Activated CD8-positive, alpha-beta memory T cell treated with anti-CD3 and anti-CD28 coated beads, Interleukin-2, amount 10 ng/mL, durations not matched to agents 7 days and 5 days (primary cell): ENCODE measurements at regions not wholly inside any gene's neighbourhood (a gene's known extent, or its start where the extent isn't known, plus 50 kb on each side); places are given as distances from the start of the nearest gene placed in this dataset.

ENCODE experiments used
- ATAC-seq: fragments of 150-1000 bp; cut with Tn5 transposase; one replicate; pipeline ENCODE4 v1.10.0; 2021; ENCODE audit warnings: moderate library complexity
- CTCF ChIA-PET: fragments of 350-600 bp; sonication (Branson Sonifier 250); formaldehyde crosslinking; loops from one replicate; lab custom pipeline; 2021; ENCODE audit warnings: antibody characterized with exemption; lab: Charles Lee
- DNase-seq: peaks from one replicate; pipeline ENCODE4 v3.0.0-alpha.2; 2020
- H3K27ac Mint-ChIP-seq: one replicate; pipeline ENCODE4 v1.8.0; 2021; ENCODE audit warnings: mild to moderate bottlenecking, mixed read lengths
- H3K27me3 Mint-ChIP-seq: one replicate; pipeline ENCODE4 v1.8.0; 2021; ENCODE audit warnings: mixed read lengths
- H3K36me3 Mint-ChIP-seq: one replicate; pipeline ENCODE4 v1.8.0; 2021; ENCODE audit warnings: mild to moderate bottlenecking, mixed read lengths
- H3K4me1 Mint-ChIP-seq: one replicate; pipeline ENCODE4 v1.8.0; 2021; ENCODE audit warnings: mixed read lengths
- H3K4me3 Mint-ChIP-seq: one replicate; pipeline ENCODE4 v1.8.0; 2021; ENCODE audit warnings: mild to moderate bottlenecking, moderate library complexity, mixed read lengths
- H3K9me3 Mint-ChIP-seq: one replicate; pipeline ENCODE4 v1.8.0; 2022; ENCODE audit warnings: low read depth, mixed read lengths

DNA sequence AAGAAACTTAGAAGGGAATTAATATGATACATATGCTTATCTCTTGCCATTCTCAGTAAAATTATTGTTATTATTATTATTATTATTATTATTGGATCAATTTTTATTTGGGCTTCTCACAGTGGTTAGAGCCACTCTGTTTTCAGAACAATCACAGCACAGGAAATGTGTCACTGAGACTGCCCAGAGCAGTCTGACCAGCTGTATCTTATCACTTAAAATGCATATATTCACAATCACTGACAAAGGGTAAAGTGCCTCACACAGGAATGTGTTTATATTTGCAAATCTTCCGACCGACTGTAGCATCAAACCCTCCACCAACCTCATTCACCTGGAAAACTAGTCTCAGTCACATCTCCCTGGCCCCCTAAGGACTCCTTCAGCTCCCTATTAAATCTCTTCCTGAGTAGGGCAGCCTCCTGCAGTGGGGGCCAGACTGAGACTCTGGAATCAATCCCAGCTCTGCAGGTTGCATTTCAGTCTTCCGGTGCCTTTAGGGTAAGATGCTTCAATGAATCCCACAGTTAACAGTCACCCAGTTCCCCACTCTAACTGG is 738.3 kb upstream of the SLITRK5 start:
- no peak overlapping the region for H3K4me3 Mint-ChIP-seq
- H3K27ac Mint-ChIP-seq = no peak overlapping the region
- no peaks in the 10 kb centered on the region for H3K27me3 Mint-ChIP-seq
- H3K36me3 Mint-ChIP-seq = no peaks in the 10 kb centered on the region
- H3K9me3 Mint-ChIP-seq = peaks cover 6% of the 10 kb centered on the region
- CTCF ChIA-PET = no interaction called here
- H3K4me1 Mint-ChIP-seq = no peaks in the 10 kb centered on the region
- DNase-seq (no peak), ATAC-seq (no peak)

- Mint-ChIP-seq H3K36me3 (no peaks in the 10 kb centered on the region), H3K27me3 (no peaks in the 10 kb centered on the region)
Measured at GRCh38 chr13:86933676-86934075, 737.5 kb upstream of the SLITRK5 start.

DNA sequence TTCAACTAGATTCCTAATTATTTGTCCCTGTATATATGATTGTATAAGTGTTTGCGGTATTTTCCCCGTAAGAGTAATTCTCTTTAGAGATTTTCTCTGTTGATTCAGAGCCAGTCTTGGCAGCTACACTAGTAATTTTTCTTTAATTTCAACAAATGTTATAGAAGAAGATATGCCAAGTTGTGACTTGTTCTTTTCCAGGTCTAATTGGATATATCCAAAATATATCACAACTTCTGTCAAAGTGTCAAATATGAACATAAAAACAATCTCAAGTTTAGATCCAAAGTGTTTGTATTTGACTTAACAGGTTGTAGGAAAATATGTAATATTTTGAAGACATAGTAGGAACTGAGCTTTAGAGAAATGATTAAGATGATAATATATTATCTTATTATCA is 733.9 kb upstream of the SLITRK5 start:
- Mint-ChIP-seq H3K4me1 (no peaks in the 10 kb centered on the region), H3K9me3 (peaks cover 10% of the 10 kb centered on the region), H3K4me3 (no peak overlapping the region), H3K27me3 (no peaks in the 10 kb centered on the region), H3K27ac (no peak overlapping the region), H3K36me3 (no peaks in the 10 kb centered on the region)
- CTCF ChIA-PET = no interaction called here
- DNase-seq (no peak), ATAC-seq (no peak)

More at GRCh38 chr13:86933676-86934075, 737.5 kb upstream of the SLITRK5 start:
- no peak for DNase-seq
- no peak overlapping the region for H3K27ac Mint-ChIP-seq
- ATAC-seq = no peak
- peaks cover 6% of the 10 kb centered on the region for H3K9me3 Mint-ChIP-seq
- CTCF ChIA-PET = no interaction called here
- no peaks in the 10 kb centered on the region for H3K4me1 Mint-ChIP-seq
- H3K4me3 Mint-ChIP-seq = no peak overlapping the region

DNA sequence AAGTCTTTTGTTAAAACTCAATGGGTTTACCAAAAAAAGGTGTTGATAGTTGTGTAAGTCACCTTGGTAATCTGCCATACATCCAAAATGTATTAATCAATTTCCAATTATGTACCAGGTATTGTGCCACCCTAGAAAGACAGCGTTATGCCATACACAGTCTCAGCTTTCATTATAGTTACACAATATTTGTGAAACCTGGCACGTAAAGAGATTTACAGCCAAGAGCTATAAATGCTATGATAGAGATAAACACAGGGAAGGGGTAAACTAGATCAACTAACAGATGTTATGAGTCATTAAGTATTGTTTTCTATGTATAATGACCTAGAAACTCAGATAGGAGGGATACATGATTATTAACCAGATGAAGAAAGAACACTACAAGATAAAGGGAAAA is 725.6 kb upstream of the SLITRK5 start:
- no peak overlapping the region for H3K4me3 Mint-ChIP-seq
- no peaks in the 10 kb centered on the region for H3K4me1 Mint-ChIP-seq
- no peaks in the 10 kb centered on the region for H3K27me3 Mint-ChIP-seq
- H3K36me3 Mint-ChIP-seq = no peaks in the 10 kb centered on the region
- no peak for DNase-seq
- ATAC-seq = no peak
- H3K27ac Mint-ChIP-seq = no peak overlapping the region
- CTCF ChIA-PET = no interaction called here
- H3K9me3 Mint-ChIP-seq = peaks cover 1% of the 10 kb centered on the region

GRCh38 chr13:86946734-86947133 is 724.4 kb upstream of the SLITRK5 start:
- Mint-ChIP-seq H3K27ac (no peak overlapping the region), H3K4me3 (no peak overlapping the region), H3K9me3 (no peaks in the 10 kb centered on the region), H3K27me3 (no peaks in the 10 kb centered on the region), H3K36me3 (no peaks in the 10 kb centered on the region), H3K4me1 (no peaks in the 10 kb centered on the region)
- CTCF ChIA-PET = no interaction called here
- ATAC-seq (no peak), DNase-seq (no peak)

DNA sequence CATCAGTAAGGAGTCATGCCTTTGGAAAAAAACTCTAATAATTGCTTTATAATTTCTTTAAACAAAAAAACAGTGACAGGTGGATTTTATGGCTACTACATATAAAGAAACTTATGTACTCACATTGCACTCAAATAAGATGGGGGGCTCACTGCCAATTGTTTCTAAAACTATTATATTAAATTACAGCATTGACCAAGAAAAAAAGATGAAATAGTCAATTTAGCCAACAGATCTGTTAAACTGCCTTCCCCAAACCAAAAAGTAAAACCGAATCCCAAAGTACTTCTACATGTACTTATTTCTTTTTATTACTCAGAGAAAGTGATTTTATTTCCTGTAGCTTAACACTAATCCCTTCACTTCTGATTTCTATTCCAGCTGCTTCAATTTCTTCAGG is 716.8 kb upstream of the SLITRK5 start:
- Mint-ChIP-seq H3K4me1 (no peaks in the 10 kb centered on the region), H3K27me3 (no peaks in the 10 kb centered on the region), H3K36me3 (no peaks in the 10 kb centered on the region), H3K9me3 (peaks cover 5% of the 10 kb centered on the region), H3K4me3 (no peak overlapping the region), H3K27ac (no peak overlapping the region)
- ATAC-seq (no peak), DNase-seq (no peak)
- CTCF ChIA-PET = no interaction called here

- Mint-ChIP-seq H3K36me3 (no peaks in the 10 kb centered on the region), H3K27ac (no peak overlapping the region), H3K9me3 (no peaks in the 10 kb centered on the region), H3K4me1 (no peaks in the 10 kb centered on the region), H3K4me3 (no peak overlapping the region), H3K27me3 (no peaks in the 10 kb centered on the region)
- ATAC-seq (no peak), DNase-seq (no peak)
- CTCF ChIA-PET = no interaction called here
Measured at GRCh38 chr13:86960876-86961275, 710.3 kb upstream of the SLITRK5 start.

DNA sequence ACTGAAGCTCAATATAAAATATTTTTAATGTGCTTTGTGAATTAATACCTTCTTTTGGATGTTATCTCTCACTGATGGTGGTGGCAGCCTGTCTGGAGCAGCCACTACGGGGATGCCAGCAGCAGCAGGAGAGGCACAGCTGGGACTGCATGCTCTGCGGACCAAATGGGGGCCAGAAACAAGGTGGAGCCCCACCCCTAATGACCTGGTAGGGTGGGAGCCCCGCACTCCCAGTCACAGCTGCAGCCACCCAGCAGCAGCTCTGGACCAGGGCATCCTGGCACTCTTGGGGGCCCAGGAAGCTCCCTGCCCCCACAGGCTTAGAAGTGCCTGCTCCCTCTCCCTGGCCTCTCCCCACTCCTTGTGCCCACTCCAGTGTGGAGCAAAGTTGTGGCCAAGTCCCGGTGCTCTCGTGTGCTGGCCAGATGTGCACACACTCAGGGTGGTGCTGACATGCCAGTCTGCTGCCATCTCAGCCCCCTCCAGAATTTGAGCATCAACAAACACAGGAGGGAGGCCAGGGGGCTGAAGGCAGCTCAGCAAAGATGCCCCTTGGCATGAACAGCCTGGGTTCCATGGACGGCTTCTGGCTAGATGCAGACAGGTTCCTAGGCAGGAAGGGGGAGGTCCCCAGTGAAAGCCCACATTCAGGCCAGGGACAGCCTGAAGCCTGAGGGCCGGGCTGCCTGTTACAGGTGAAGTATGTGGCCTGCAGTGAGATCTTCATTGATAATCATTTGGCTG is 696.7 kb upstream of the SLITRK5 start:
- H3K9me3 Mint-ChIP-seq = peaks cover 2% of the 10 kb centered on the region
- H3K36me3 Mint-ChIP-seq = no peaks in the 10 kb centered on the region
- CTCF ChIA-PET = no interaction called here
- ATAC-seq (no peak), DNase-seq (no peak)
- H3K4me3 Mint-ChIP-seq = no peak overlapping the region
- H3K4me1 Mint-ChIP-seq = no peaks in the 10 kb centered on the region
- no peaks in the 10 kb centered on the region for H3K27me3 Mint-ChIP-seq
- H3K27ac Mint-ChIP-seq = no peak overlapping the region

DNA sequence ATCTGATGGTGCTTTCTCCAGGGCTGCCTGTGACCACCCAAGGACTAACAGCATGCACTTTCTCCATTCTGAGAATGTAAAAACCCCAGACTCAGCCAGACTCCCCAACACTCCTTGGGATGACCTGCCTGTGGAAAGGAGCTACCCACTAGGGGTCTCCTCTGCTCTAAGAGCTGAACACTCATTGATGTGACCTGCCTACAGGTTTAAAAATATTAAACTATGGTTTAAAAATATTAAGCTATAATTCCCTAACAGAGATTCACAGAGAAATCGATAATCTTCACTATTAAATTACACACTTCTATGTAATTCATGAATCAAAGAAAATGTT is 696.2 kb upstream of the SLITRK5 start:
- no peak for ATAC-seq
- no peak overlapping the region for H3K4me3 Mint-ChIP-seq
- H3K27me3 Mint-ChIP-seq = no peaks in the 10 kb centered on the region

DNA sequence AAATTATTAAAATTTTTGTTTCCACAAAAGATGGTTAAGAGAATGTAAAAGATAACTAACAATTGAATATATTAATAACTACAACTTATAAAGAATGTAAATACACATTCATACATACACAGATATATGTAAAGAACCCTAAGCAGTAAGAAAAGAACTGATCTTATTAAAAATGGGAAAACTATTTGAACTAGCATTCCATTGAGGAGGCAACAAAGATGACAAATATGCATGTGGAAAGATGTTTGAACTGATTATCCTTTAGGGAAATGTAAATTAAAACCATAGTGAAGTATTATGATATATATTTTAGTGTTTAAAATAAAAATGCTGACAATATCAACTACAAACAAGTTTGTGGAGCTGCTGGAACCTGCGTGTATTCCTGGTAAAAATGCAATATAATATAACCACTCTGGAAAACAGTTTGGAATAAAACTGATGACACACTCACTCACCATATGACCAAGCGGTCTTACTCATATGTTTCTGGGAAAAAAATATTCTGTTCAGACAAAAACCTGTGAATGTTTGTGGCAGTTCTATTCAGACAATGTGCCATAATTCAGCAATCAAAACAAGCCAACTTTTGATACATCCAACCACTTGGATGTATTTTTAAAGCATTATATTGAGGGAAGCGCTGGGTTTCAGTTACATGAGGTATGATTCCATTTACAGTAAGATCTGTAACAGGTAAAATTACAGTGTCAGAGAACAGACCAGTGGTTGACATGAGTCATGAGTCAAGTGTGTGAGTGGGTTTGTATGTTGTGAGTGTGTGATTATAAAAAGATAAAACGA is 694.4 kb upstream of the SLITRK5 start:
- H3K27me3 Mint-ChIP-seq = no peaks in the 10 kb centered on the region
- ATAC-seq = no peak
- H3K27ac Mint-ChIP-seq = no peak overlapping the region
- CTCF ChIA-PET = no interaction called here
- no peaks in the 10 kb centered on the region for H3K4me1 Mint-ChIP-seq
- no peak overlapping the region for H3K4me3 Mint-ChIP-seq
- no peak for DNase-seq
- H3K9me3 Mint-ChIP-seq = peaks cover 2% of the 10 kb centered on the region
- H3K36me3 Mint-ChIP-seq = no peaks in the 10 kb centered on the region

More for the DNA sequence above, 696.2 kb upstream of the SLITRK5 start:
- Mint-ChIP-seq H3K9me3 (peaks cover 2% of the 10 kb centered on the region), H3K27ac (no peak overlapping the region), H3K36me3 (no peaks in the 10 kb centered on the region), H3K4me1 (no peaks in the 10 kb centered on the region)
- DNase-seq = no peak
- CTCF ChIA-PET = no interaction called here

- Mint-ChIP-seq H3K27ac (no peak overlapping the region), H3K9me3 (peaks cover 8% of the 10 kb centered on the region), H3K36me3 (no peaks in the 10 kb centered on the region), H3K4me1 (no peaks in the 10 kb centered on the region), H3K4me3 (no peak overlapping the region), H3K27me3 (no peaks in the 10 kb centered on the region)
- CTCF ChIA-PET = no interaction called here
- DNase-seq = no peak
- ATAC-seq = no peak
Measured at GRCh38 chr13:86986448-86986847, 684.7 kb upstream of the SLITRK5 start.

DNA sequence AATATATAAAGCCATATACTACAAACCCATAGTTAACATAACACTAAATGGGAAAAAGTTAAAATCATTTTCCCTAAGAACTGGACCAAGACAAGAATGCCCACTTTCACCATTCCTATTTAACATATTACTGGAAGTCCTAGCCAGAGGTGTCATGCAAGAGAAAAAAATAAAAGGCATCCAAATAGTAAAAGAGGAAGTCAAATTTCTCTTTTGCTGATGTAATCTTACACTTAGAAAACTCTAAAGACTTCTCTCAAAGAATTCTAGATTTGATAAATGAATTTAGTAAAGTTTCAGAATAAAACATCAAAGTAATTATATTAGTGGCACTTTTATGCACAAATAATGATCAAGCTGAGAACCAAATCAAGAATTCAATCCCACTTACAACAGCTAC is 678.9 kb upstream of the SLITRK5 start:
- Mint-ChIP-seq H3K4me3 (no peak overlapping the region), H3K9me3 (peaks cover 10% of the 10 kb centered on the region), H3K27ac (no peak overlapping the region), H3K36me3 (no peaks in the 10 kb centered on the region), H3K4me1 (no peaks in the 10 kb centered on the region), H3K27me3 (no peaks in the 10 kb centered on the region)
- DNase-seq (no peak), ATAC-seq (no peak)
- CTCF ChIA-PET = no interaction called here

DNA sequence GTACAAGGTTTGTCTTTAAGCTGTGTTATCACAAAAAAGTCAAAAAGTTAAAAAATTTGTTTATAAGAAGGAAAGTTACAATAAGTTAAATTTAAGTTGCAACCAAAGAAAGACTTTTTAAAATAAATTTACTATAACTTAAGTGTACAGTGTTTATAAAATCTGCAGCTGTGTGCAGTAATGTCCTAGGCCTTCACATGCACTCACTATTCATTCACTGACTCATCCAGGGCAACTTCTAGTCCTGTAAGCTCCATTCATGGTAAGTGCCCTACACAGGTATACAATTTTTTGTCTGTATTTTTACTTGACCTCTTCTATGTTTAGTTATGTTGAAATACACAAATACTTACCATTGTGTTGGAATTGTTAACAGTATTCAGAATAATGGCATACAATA is 667.9 kb upstream of the SLITRK5 start:
- Mint-ChIP-seq H3K4me3 (no peak overlapping the region), H3K9me3 (peaks cover 13% of the 10 kb centered on the region), H3K27me3 (no peaks in the 10 kb centered on the region), H3K36me3 (no peaks in the 10 kb centered on the region), H3K27ac (no peak overlapping the region), H3K4me1 (no peaks in the 10 kb centered on the region)
- CTCF ChIA-PET = no interaction called here
- no peak for DNase-seq
- ATAC-seq = no peak

DNA sequence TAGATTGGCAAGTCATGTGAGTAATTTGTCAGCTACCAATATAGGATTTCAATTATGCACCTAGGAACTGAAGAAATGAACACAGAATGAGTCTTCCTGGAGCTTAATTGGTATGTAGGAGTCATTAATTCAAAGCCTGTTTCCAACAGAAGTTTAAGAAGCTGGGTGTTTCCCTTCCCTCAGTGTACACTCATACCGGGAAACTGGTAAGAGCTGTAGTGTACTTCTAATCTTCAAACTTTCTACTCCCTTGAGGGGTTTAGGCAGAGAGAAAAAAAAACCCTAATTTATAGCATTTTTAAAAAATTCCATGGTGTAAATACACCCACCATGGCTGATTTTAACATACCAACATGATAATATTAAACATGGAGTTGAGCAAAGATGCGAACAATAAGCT is 665.7 kb upstream of the SLITRK5 start:
- peaks cover 14% of the 10 kb centered on the region for H3K9me3 Mint-ChIP-seq
- no peak overlapping the region for H3K27ac Mint-ChIP-seq
- DNase-seq (no peak), ATAC-seq (no peak)
- H3K36me3 Mint-ChIP-seq = no peaks in the 10 kb centered on the region
- H3K27me3 Mint-ChIP-seq = no peaks in the 10 kb centered on the region
- no peak overlapping the region for H3K4me3 Mint-ChIP-seq
- no peaks in the 10 kb centered on the region for H3K4me1 Mint-ChIP-seq
- CTCF ChIA-PET = no interaction called here
